LNCAP (cell line): ENCODE measurements at regions not wholly inside any gene's neighbourhood (a gene's known extent, or its start where the extent isn't known, plus 50 kb on each side); places are given as distances from the start of the nearest gene placed in this dataset.

Experiments
- TF ChIP-seq, protein P1 (sequence below): fragments of 450-650 bp; IDR thresholded peaks from 2 replicates; pipeline ENCODE4 v1.5.1; 2017; ENCODE audit warnings: mild to moderate bottlenecking

- TF ChIP-seq, protein P1, sequence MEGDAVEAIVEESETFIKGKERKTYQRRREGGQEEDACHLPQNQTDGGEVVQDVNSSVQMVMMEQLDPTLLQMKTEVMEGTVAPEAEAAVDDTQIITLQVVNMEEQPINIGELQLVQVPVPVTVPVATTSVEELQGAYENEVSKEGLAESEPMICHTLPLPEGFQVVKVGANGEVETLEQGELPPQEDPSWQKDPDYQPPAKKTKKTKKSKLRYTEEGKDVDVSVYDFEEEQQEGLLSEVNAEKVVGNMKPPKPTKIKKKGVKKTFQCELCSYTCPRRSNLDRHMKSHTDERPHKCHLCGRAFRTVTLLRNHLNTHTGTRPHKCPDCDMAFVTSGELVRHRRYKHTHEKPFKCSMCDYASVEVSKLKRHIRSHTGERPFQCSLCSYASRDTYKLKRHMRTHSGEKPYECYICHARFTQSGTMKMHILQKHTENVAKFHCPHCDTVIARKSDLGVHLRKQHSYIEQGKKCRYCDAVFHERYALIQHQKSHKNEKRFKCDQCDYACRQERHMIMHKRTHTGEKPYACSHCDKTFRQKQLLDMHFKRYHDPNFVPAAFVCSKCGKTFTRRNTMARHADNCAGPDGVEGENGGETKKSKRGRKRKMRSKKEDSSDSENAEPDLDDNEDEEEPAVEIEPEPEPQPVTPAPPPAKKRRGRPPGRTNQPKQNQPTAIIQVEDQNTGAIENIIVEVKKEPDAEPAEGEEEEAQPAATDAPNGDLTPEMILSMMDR = no peak
Measured at GRCh38 chr13:91058066-91058465, 289.4 kb upstream of the MIR17HG start.

- TF ChIP-seq, protein P1 = no peak
Measured at GRCh38 chr13:91058919-91059318, 288.6 kb upstream of the MIR17HG start.

DNA sequence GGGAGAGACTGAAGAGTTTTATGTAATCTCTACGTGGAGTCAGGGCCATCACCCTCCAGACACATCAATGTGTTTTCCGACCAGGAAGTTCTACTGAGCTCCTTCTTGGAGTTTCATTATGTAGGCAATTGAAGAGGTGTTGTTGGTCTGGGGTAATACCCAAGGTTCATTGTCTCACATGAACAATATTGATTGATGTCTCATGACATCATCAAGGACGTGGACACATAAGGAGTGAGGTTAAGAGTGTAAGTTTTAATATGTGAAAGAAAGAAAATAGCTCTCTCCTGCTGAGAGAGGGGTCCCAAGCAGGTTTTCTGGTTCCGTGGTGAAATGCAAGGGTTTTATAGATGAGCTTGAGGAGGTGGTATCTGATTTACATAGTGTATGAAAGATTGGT lies 280.7 kb upstream of the MIR17HG start:
- TF ChIP-seq, protein P1 = no peak

DNA sequence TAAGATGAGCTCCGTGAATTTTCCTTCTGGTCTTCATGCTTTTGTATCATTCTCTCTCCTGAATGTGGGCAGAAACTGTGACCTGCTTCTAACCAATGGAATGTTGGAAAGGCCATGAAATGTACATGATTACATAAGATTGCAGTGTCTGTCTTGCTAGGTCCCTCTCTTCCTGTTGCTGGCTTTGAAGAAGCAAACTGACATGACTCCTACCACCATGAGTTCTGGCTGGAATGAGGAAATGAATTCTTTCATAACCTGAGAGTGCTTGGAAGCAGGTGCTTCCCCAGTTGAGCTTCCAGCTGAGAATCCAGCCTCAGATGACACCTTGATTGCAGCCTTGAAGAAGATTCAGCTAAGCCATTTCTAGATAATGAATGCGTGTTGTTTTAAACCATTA lies 275.0 kb upstream of the MIR17HG start:
- TF ChIP-seq, protein P1 = no peak

GRCh38 chr13:91074091-91074490 lies 273.4 kb upstream of the MIR17HG start:
- TF ChIP-seq, protein P1 = no peak

- TF ChIP-seq, protein P1 = no peak
Measured at GRCh38 chr13:91076830-91077229, 270.7 kb upstream of the MIR17HG start.

- TF ChIP-seq, protein P1 = peak; percentile 61
Measured at GRCh38 chr13:91078093-91078679, 269.3 kb upstream of the MIR17HG start.

GRCh38 chr13:91079176-91079575 lies 268.3 kb upstream of the MIR17HG start:
- TF ChIP-seq, protein P1 = no peak
